WTC11 (cell line): ENCODE measurements at regions not wholly inside any gene's neighbourhood (a gene's known extent, or its start where the extent isn't known, plus 50 kb on each side); places are given as distances from the start of the nearest gene placed in this dataset.
A peak's percentile ranks its signal among the peaks of the same experiment; 100 is the strongest.

Experiments used
- ATAC-seq: fragments of 200-7000 bp; cut with Tn5 transposase; 2 replicates; pipeline ENCODE4 v1.10.0; 2021; ENCODE audit warnings: mild to moderate bottlenecking, moderate library complexity
- CTCF ChIA-PET: fragments of 300-600 bp; sonication (Branson Sonifier 250); formaldehyde crosslinking; loops from one replicate; lab custom pipeline; 2021; ENCODE audit warnings: antibody characterized with exemption; lab: Charles Lee
- POLR2A ChIA-PET: fragments of 350-600 bp; sonication (Branson Sonifier 250); formaldehyde crosslinking; loops from one replicate; lab custom pipeline; 2021; ENCODE audit warnings: antibody characterized with exemption; lab: Charles Lee
- DNase-seq: peaks from one replicate; pipeline ENCODE4 v3.0.0; 2021; ENCODE audit warnings: low spot score
- H3K27ac Mint-ChIP-seq: 2 replicates; pipeline ENCODE4 v1.8.0; 2021; ENCODE audit warnings: mixed read lengths
- H3K27me3 Mint-ChIP-seq: 2 replicates; pipeline ENCODE4 v1.8.0; 2021; ENCODE audit warnings: low read depth, mild to moderate bottlenecking, moderate library complexity, mixed read lengths
- H3K36me3 Mint-ChIP-seq: 2 replicates; pipeline ENCODE4 v1.8.0; 2021; ENCODE audit warnings: mixed read lengths
- H3K4me1 Mint-ChIP-seq: 2 replicates; pipeline ENCODE4 v1.8.0; 2022; ENCODE audit warnings: mixed read lengths
- H3K4me3 Mint-ChIP-seq: 2 replicates; pipeline ENCODE4 v1.8.0; 2021; ENCODE audit warnings: mild to moderate bottlenecking, moderate library complexity, mixed read lengths
- H3K9me3 Mint-ChIP-seq: 2 replicates; pipeline ENCODE4 v1.8.0; 2021; ENCODE audit warnings: mixed read lengths
- CREM ChIP-seq: sonication (generic); formaldehyde crosslinking; IDR thresholded peaks from 2 replicates; pipeline ENCODE4 v1.8.1; 2022; ENCODE audit warnings: mild to moderate bottlenecking, missing genetic modification reagents, moderate library complexity
- ETV6 ChIP-seq: sonication (generic); formaldehyde crosslinking; IDR thresholded peaks from 2 replicates; pipeline ENCODE4 v1.8.1; 2022; ENCODE audit warnings: mild to moderate bottlenecking, missing genetic modification reagents
- MYBL2 ChIP-seq: sonication (generic); formaldehyde crosslinking; IDR thresholded peaks from 2 replicates; pipeline ENCODE4 v1.8.1; 2023; ENCODE audit warnings: mild to moderate bottlenecking, moderate library complexity, missing genetic modification reagents
- NFE2L1 ChIP-seq: sonication (generic); formaldehyde crosslinking; IDR thresholded peaks from 2 replicates; pipeline ENCODE4 v1.8.1; 2023; ENCODE audit warnings: missing genetic modification reagents
- OVOL2 ChIP-seq: fragments of 250-450 bp; sonication (Bioruptor Pico); IDR thresholded peaks from 2 replicates; pipeline ENCODE4 v1.9.0; 2021; ENCODE audit warnings: mild to moderate bottlenecking, borderline replicate concordance
- RORB ChIP-seq: fragments of 250-450 bp; sonication (Bioruptor Pico); IDR thresholded peaks from 2 replicates; pipeline ENCODE4 v1.9.0; 2021; ENCODE audit warnings: mild to moderate bottlenecking
- SOX15 ChIP-seq: fragments of 250-450 bp; sonication (Bioruptor Pico); IDR thresholded peaks from 2 replicates; pipeline ENCODE4 v1.9.0; 2021; ENCODE audit warnings: mild to moderate bottlenecking
- TCF7 ChIP-seq: sonication (generic); formaldehyde crosslinking; IDR thresholded peaks from 2 replicates; pipeline ENCODE4 v1.8.0; 2022; ENCODE audit warnings: mild to moderate bottlenecking, low read depth, missing genetic modification reagents, moderate library complexity
- TEAD4 ChIP-seq: sonication (generic); formaldehyde crosslinking; IDR thresholded peaks from 2 replicates; pipeline ENCODE4 v1.8.0; 2022; ENCODE audit warnings: mild to moderate bottlenecking, missing genetic modification reagents
- ZBTB21 ChIP-seq: sonication (generic); formaldehyde crosslinking; IDR thresholded peaks from 2 replicates; pipeline ENCODE4 v1.8.1; 2023; ENCODE audit warnings: mild to moderate bottlenecking, missing genetic modification reagents, borderline replicate concordance
- ZNF219 ChIP-seq: sonication (generic); formaldehyde crosslinking; IDR thresholded peaks from 2 replicates; pipeline ENCODE4 v1.8.0; 2023; ENCODE audit warnings: missing genetic modification reagents, mild to moderate bottlenecking, borderline replicate concordance
- TF ChIP-seq, protein P1 (sequence below): fragments of 200-600 bp; IDR thresholded peaks from 2 replicates; pipeline ENCODE4 v1.8.0; 2022; ENCODE audit warnings: antibody characterized with exemption
- TF ChIP-seq, protein P2 (sequence below): sonication (generic); formaldehyde crosslinking; IDR thresholded peaks from 2 replicates; pipeline ENCODE4 v1.8.1; 2023; ENCODE audit warnings: mild to moderate bottlenecking, missing genetic modification reagents, borderline replicate concordance
- TF ChIP-seq, protein P3 (sequence below): sonication (generic); formaldehyde crosslinking; IDR thresholded peaks from 2 replicates; pipeline ENCODE4 v1.8.0; 2022; ENCODE audit warnings: mild to moderate bottlenecking, missing genetic modification reagents
- TF ChIP-seq, protein P4 (sequence below): fragments of 250-450 bp; sonication (Bioruptor Pico); IDR thresholded peaks from 2 replicates; pipeline ENCODE4 v1.8.0; 2021; ENCODE audit warnings: mild to moderate bottlenecking
- TF ChIP-seq, protein P5 (sequence below): fragments of 250-450 bp; sonication (Bioruptor Pico); IDR thresholded peaks from 2 replicates; pipeline ENCODE4 v1.9.0; 2021; ENCODE audit warnings: moderate library complexity, mild to moderate bottlenecking, inconsistent platforms, borderline replicate concordance
- TF ChIP-seq, protein P6 (sequence below): sonication (generic); formaldehyde crosslinking; conservative IDR thresholded peaks from 2 replicates; pipeline ENCODE4 v1.8.1; 2023; ENCODE audit warnings: mild to moderate bottlenecking, low read depth, missing genetic modification reagents, moderate library complexity

DNA sequence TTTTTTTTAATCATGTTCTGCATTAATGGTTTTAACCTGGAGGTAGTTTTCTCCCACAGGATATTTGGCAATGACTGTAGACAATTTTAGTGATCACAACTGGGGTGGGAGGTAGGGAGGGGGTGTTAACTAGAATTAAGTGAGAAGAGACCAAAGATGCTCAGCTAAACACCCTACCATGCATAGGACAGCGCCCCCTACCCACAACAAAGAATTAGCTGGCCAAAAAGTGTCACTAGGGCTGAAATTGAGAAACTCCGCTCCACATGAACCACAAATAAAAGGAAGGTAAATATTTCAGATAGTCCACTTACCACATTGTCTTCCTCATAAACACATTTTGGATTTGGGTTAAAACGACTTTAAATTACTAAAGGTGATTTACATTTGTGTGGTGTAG, 942.6 kb downstream of the SUCLG1 start:
- Mint-ChIP-seq H3K9me3 (peaks cover 9% of the 10 kb centered on the region), H3K4me3 (no peak overlapping the region), H3K4me1 (peaks cover 5% of the 10 kb centered on the region; the same call in 1 of the 2 replicates), H3K27ac (no peak overlapping the region), H3K27me3 (no peaks in the 10 kb centered on the region), H3K36me3 (peaks cover 5% of the 10 kb centered on the region)
- ATAC-seq, result peak; percentile 46
- peak; percentile 49 for DNase-seq
- TF ChIP-seq, protein P1, sequence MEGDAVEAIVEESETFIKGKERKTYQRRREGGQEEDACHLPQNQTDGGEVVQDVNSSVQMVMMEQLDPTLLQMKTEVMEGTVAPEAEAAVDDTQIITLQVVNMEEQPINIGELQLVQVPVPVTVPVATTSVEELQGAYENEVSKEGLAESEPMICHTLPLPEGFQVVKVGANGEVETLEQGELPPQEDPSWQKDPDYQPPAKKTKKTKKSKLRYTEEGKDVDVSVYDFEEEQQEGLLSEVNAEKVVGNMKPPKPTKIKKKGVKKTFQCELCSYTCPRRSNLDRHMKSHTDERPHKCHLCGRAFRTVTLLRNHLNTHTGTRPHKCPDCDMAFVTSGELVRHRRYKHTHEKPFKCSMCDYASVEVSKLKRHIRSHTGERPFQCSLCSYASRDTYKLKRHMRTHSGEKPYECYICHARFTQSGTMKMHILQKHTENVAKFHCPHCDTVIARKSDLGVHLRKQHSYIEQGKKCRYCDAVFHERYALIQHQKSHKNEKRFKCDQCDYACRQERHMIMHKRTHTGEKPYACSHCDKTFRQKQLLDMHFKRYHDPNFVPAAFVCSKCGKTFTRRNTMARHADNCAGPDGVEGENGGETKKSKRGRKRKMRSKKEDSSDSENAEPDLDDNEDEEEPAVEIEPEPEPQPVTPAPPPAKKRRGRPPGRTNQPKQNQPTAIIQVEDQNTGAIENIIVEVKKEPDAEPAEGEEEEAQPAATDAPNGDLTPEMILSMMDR, result peak; percentile 64
- TF ChIP-seq, protein P2, sequence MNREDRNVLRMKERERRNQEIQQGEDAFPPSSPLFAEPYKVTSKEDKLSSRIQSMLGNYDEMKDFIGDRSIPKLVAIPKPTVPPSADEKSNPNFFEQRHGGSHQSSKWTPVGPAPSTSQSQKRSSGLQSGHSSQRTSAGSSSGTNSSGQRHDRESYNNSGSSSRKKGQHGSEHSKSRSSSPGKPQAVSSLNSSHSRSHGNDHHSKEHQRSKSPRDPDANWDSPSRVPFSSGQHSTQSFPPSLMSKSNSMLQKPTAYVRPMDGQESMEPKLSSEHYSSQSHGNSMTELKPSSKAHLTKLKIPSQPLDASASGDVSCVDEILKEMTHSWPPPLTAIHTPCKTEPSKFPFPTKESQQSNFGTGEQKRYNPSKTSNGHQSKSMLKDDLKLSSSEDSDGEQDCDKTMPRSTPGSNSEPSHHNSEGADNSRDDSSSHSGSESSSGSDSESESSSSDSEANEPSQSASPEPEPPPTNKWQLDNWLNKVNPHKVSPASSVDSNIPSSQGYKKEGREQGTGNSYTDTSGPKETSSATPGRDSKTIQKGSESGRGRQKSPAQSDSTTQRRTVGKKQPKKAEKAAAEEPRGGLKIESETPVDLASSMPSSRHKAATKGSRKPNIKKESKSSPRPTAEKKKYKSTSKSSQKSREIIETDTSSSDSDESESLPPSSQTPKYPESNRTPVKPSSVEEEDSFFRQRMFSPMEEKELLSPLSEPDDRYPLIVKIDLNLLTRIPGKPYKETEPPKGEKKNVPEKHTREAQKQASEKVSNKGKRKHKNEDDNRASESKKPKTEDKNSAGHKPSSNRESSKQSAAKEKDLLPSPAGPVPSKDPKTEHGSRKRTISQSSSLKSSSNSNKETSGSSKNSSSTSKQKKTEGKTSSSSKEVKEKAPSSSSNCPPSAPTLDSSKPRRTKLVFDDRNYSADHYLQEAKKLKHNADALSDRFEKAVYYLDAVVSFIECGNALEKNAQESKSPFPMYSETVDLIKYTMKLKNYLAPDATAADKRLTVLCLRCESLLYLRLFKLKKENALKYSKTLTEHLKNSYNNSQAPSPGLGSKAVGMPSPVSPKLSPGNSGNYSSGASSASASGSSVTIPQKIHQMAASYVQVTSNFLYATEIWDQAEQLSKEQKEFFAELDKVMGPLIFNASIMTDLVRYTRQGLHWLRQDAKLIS, result no peak
- ChIA-PET CTCF (interaction anchor here (0.6 to 2.1 kb wide), 15 partner anchors 9 to 799 kb away, joined by 3 to 12 read pairs (median 3); no protein-coding TSS in a partner anchor), POLR2A (interaction anchor here (0.6 to 1.2 kb wide), 2 partner anchors 42 to 233 kb away, joined by 3 to 4 read pairs; no protein-coding TSS in a partner anchor)

DNA sequence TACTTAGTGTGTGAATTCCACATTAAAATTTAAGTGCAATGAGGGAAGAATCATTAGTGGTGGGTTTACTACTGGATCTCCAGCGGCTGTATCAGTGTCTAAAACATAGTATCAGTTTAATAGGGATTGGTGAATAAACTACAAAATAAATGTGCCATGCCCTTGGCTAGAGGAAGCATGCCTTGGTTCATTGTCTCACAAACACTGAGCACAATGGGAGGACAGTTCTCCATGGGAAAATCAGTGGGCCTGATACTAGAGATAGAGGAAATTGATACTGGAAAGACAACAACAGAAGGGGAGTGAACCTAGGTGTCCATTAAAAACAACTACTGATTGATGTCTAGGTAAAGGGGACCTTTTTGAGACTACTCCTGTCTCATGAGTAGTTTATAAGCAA, 971.6 kb downstream of the SUCLG1 start:
- no peak for TF ChIP-seq CREM (CRISPR knock-in tag)
- no peak for TF ChIP-seq ZBTB21 (CRISPR knock-in tag)
- no peak for TF ChIP-seq RORB (CRISPR knock-in tag)
- no peak for TF ChIP-seq MYBL2
- H3K36me3 Mint-ChIP-seq, result peaks cover 12% of the 10 kb centered on the region
- CTCF ChIA-PET, result no interaction called here
- DNase-seq (no peak), ATAC-seq (no peak)
- H3K4me3 Mint-ChIP-seq, result no peak overlapping the region
- no peaks in the 10 kb centered on the region for H3K27me3 Mint-ChIP-seq
- no peak overlapping the region for H3K27ac Mint-ChIP-seq
- H3K4me1 Mint-ChIP-seq, result no peaks in the 10 kb centered on the region
- POLR2A ChIA-PET, result no interaction called here
- H3K9me3 Mint-ChIP-seq, result peaks cover 14% of the 10 kb centered on the region

DNA sequence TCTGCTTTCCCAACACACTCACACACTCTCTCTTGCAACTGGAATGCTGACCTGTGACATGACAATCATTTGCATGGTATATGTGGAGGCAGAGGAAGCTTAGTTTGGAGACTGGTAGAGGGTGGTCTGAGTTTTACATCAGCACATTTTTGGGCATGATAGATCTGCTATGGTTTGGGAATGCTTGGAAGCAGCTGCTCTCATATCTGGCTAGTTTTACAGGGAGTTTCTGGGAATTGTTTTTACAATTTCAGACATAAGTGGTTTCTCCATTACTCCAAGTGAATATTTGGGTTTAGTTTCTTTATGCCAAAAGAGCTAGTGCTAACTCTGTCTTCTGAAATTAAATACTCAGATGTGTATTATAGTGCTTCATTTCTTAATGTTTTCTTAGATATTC, 977.6 kb downstream of the SUCLG1 start:
- no peak overlapping the region for H3K27ac Mint-ChIP-seq
- H3K27me3 Mint-ChIP-seq, result no peaks in the 10 kb centered on the region
- H3K9me3 Mint-ChIP-seq, result 0 out of 2 replicates have a peak, but pooled peaks cover 3% of the 10 kb centered on the region
- CTCF ChIA-PET, result interaction anchor here (1.8 kb wide), 1 partner anchor 35 kb away, joined by 4 read pairs; no protein-coding TSS in a partner anchor
- POLR2A ChIA-PET, result interaction anchor here (0.6 kb wide), 1 partner anchor 1578 kb away, joined by 3 read pairs; no protein-coding TSS in a partner anchor
- DNase-seq (no peak), ATAC-seq (no peak)
- H3K4me1 Mint-ChIP-seq, result peaks cover 7% of the 10 kb centered on the region
- H3K4me3 Mint-ChIP-seq, result no peak overlapping the region
- H3K36me3 Mint-ChIP-seq, result no peaks in the 10 kb centered on the region
- no peak for TF ChIP-seq SOX15 (CRISPR knock-in tag)
- TF ChIP-seq, protein P3, sequence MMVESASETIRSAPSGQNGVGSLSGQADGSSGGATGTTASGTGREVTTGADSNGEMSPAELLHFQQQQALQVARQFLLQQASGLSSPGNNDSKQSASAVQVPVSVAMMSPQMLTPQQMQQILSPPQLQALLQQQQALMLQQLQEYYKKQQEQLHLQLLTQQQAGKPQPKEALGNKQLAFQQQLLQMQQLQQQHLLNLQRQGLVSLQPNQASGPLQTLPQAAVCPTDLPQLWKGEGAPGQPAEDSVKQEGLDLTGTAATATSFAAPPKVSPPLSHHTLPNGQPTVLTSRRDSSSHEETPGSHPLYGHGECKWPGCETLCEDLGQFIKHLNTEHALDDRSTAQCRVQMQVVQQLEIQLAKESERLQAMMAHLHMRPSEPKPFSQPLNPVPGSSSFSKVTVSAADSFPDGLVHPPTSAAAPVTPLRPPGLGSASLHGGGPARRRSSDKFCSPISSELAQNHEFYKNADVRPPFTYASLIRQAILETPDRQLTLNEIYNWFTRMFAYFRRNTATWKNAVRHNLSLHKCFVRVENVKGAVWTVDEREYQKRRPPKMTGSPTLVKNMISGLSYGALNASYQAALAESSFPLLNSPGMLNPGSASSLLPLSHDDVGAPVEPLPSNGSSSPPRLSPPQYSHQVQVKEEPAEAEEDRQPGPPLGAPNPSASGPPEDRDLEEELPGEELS (CRISPR knock-in tag), result no peak
- TF ChIP-seq, protein P1, result no peak
- TF ChIP-seq, protein P4, sequence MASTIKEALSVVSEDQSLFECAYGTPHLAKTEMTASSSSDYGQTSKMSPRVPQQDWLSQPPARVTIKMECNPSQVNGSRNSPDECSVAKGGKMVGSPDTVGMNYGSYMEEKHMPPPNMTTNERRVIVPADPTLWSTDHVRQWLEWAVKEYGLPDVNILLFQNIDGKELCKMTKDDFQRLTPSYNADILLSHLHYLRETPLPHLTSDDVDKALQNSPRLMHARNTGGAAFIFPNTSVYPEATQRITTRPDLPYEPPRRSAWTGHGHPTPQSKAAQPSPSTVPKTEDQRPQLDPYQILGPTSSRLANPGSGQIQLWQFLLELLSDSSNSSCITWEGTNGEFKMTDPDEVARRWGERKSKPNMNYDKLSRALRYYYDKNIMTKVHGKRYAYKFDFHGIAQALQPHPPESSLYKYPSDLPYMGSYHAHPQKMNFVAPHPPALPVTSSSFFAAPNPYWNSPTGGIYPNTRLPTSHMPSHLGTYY (CRISPR knock-in tag), result no peak
- TF ChIP-seq, protein P5, sequence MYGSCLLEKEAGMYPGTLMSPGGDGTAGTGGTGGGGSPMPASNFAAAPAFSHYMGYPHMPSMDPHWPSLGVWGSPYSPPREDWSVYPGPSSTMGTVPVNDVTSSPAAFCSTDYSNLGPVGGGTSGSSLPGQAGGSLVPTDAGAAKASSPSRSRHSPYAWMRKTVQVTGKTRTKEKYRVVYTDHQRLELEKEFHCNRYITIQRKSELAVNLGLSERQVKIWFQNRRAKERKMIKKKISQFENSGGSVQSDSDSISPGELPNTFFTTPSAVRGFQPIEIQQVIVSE (CRISPR knock-in tag), result no peak
- TF ChIP-seq NFE2L1 (CRISPR knock-in tag), result no peak
- no peak for TF ChIP-seq ETV6
- no peak for TF ChIP-seq TCF7 (CRISPR knock-in tag)
- TF ChIP-seq TEAD4 (CRISPR knock-in tag), result no peak
- TF ChIP-seq CREM (CRISPR knock-in tag), result no peak
- TF ChIP-seq, protein P6, sequence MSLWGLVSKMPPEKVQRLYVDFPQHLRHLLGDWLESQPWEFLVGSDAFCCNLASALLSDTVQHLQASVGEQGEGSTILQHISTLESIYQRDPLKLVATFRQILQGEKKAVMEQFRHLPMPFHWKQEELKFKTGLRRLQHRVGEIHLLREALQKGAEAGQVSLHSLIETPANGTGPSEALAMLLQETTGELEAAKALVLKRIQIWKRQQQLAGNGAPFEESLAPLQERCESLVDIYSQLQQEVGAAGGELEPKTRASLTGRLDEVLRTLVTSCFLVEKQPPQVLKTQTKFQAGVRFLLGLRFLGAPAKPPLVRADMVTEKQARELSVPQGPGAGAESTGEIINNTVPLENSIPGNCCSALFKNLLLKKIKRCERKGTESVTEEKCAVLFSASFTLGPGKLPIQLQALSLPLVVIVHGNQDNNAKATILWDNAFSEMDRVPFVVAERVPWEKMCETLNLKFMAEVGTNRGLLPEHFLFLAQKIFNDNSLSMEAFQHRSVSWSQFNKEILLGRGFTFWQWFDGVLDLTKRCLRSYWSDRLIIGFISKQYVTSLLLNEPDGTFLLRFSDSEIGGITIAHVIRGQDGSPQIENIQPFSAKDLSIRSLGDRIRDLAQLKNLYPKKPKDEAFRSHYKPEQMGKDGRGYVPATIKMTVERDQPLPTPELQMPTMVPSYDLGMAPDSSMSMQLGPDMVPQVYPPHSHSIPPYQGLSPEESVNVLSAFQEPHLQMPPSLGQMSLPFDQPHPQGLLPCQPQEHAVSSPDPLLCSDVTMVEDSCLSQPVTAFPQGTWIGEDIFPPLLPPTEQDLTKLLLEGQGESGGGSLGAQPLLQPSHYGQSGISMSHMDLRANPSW, result no peak
- TF ChIP-seq OVOL2 (CRISPR knock-in tag), result no peak
- no peak for TF ChIP-seq ZNF219 (CRISPR knock-in tag)
